IMR-90 (cell line): ENCODE measurements at regions not wholly inside any gene's neighbourhood (a gene's known extent, or its start where the extent isn't known, plus 50 kb on each side); places are given as distances from the start of the nearest gene placed in this dataset.

ENCODE experiments used
- ATAC-seq: fragments of 200-7000 bp; cut with Tn5 transposase; 2 replicates; pipeline ENCODE4 v1.9.1; 2020; ENCODE audit warnings: low read depth, mild to moderate bottlenecking, moderate library complexity
- BruUV-seq: library from RNA; stranded (reverse); fragments of 400-500 nt; replicated peaks from 2 replicates; lab custom pipeline; 2021; lab: Mats Ljungman, UMichigan
- CTCF ChIA-PET: fragments of 300-600 bp; formaldehyde crosslinking; extraction: SDS; loops from one replicate; lab custom pipeline; 2021; ENCODE audit warnings: antibody characterized with exemption; lab: Yijun Ruan, JAX
- POLR2A ChIA-PET: fragments of 300-600 bp; sonication (Branson Sonifier 250); formaldehyde crosslinking; loops from one replicate; lab custom pipeline; 2022; ENCODE audit warnings: antibody characterized with exemption; ENCODE audit not compliant: unreplicated experiment; lab: Charles Lee
- DNase-seq: peaks from one replicate; pipeline ENCODE4 v3.0.0; 2013
- H2AFZ ChIP-seq: replicated peaks from 2 replicates; pipeline ENCODE3; 2013; ENCODE audit warnings: low read length, mild to moderate bottlenecking; ENCODE audit not compliant: poor library complexity
- H2AK5ac ChIP-seq: 2 replicates; pipeline ENCODE4 v1.6.1; 2013; ENCODE audit warnings: low read depth, low read length, inconsistent platforms
- H2AK9ac ChIP-seq: replicated peaks from 2 replicates; pipeline ENCODE3; 2013; ENCODE audit warnings: mild to moderate bottlenecking, low read depth, low read length, moderate library complexity; ENCODE audit not compliant: poor library complexity
- H2BK120ac ChIP-seq: 2 replicates; pipeline ENCODE4 v1.6.1; 2013; ENCODE audit warnings: low read depth, low read length, inconsistent platforms
- H2BK15ac ChIP-seq: 3 replicates; pipeline ENCODE4 v1.6.1; 2013; ENCODE audit warnings: low read depth, low read length, inconsistent platforms
- H2BK20ac ChIP-seq: 2 replicates; pipeline ENCODE4 v1.6.1; 2013; ENCODE audit warnings: low read depth, mild to moderate bottlenecking, inconsistent platforms, low read length, moderate library complexity
- H2BK5ac ChIP-seq: 2 replicates; pipeline ENCODE4 v1.6.1; 2013; ENCODE audit warnings: mild to moderate bottlenecking, low read depth, low read length, inconsistent platforms; ENCODE audit not compliant: poor library complexity, severe bottlenecking
- H3K14ac ChIP-seq: replicated peaks from 2 replicates; pipeline ENCODE4 v1.6.1; 2013; ENCODE audit warnings: low read depth, low read length, inconsistent platforms
- H3K18ac ChIP-seq: 2 replicates; pipeline ENCODE4 v1.6.1; 2013; ENCODE audit warnings: low read depth, low read length, control low read depth
- H3K23ac ChIP-seq: 2 replicates; pipeline ENCODE4 v1.6.1; 2013; ENCODE audit warnings: low read depth, low read length, inconsistent platforms
- H3K27ac ChIP-seq: 2 replicates; pipeline ENCODE4 v1.5.1; 2013; ENCODE audit warnings: mild to moderate bottlenecking, control low read depth, low read length; ENCODE audit not compliant: insufficient read depth
- H3K27me3 ChIP-seq: 2 replicates; pipeline ENCODE4 v1.6.1; 2013; ENCODE audit warnings: low read length; ENCODE audit not compliant: control insufficient read depth, insufficient read depth
- H3K36me3 ChIP-seq: 2 replicates; pipeline ENCODE4 v1.6.1; 2013; ENCODE audit warnings: low read length, mixed read lengths; ENCODE audit not compliant: control insufficient read depth, insufficient read depth
- H3K4ac ChIP-seq: 2 replicates; pipeline ENCODE4 v1.6.1; 2013; ENCODE audit warnings: low read depth, low read length, inconsistent platforms
- H3K4me1 ChIP-seq: 2 replicates; pipeline ENCODE4 v1.6.1; 2013; ENCODE audit warnings: low read length, mixed read lengths; ENCODE audit not compliant: control insufficient read depth, insufficient read depth
- H3K4me2 ChIP-seq: 2 replicates; pipeline ENCODE4 v1.6.1; 2013; ENCODE audit warnings: low read depth, mild to moderate bottlenecking, control low read depth, low read length, moderate library complexity
- H3K4me3 ChIP-seq: 2 replicates; pipeline ENCODE4 v1.5.1; 2013; ENCODE audit warnings: low read depth, mild to moderate bottlenecking, control low read depth, low read length, moderate library complexity; ENCODE audit not compliant: insufficient read depth
- H3K56ac ChIP-seq: 2 replicates; pipeline ENCODE4 v1.6.1; 2013; ENCODE audit warnings: low read length, inconsistent platforms; ENCODE audit not compliant: insufficient read depth; ENCODE audit errors: extremely low read depth
- H3K79me1 ChIP-seq, 2 experiments: 2 replicates each; pipeline ENCODE4 v1.6.1; 2013; ENCODE audit warnings: low read length in 2 of 2, inconsistent platforms in 1 of 2, low read depth in 1 of 2
- H3K9ac ChIP-seq: 2 replicates; pipeline ENCODE4 v1.6.1; 2013; ENCODE audit warnings: low read depth, low read length, control low read depth
- H3K9me1 ChIP-seq: 2 replicates; pipeline ENCODE4 v1.6.1; 2013; ENCODE audit warnings: low read length, inconsistent platforms; ENCODE audit not compliant: insufficient read depth
- H3K9me3 ChIP-seq: 2 replicates; pipeline ENCODE4 v1.6.1; 2013; ENCODE audit warnings: low read length; ENCODE audit not compliant: control insufficient read depth, insufficient read depth
- H4K20me1 ChIP-seq: 2 replicates; pipeline ENCODE4 v1.6.1; 2013; ENCODE audit warnings: low read length, inconsistent platforms; ENCODE audit not compliant: insufficient read depth
- H4K5ac ChIP-seq: 2 replicates; pipeline ENCODE4 v1.6.1; 2013; ENCODE audit warnings: mild to moderate bottlenecking, low read depth, low read length, control low read depth
- H4K8ac ChIP-seq, 2 experiments: 2 replicates each; pipeline ENCODE4 v1.6.1; 2013; ENCODE audit warnings: low read depth in 2 of 2, low read length in 2 of 2, control low read depth in 1 of 2, inconsistent platforms in 1 of 2
- H4K91ac ChIP-seq: 2 replicates; pipeline ENCODE4 v1.6.1; 2013; ENCODE audit warnings: low read depth, low read length, inconsistent platforms; ENCODE audit not compliant: insufficient read depth
- USF2 ChIP-seq: fragments of 150-350 bp; IDR thresholded peaks from 2 replicates; pipeline ENCODE4 v1.6.1; 2017; ENCODE audit warnings: mild to moderate bottlenecking, antibody characterized with exemption, low read length, low read depth
- WGBS, 2 experiments: methylation state at CpG; one replicate each; pipeline versions ENCODE4 v1.1.5 to v1.1.7; 2013; ENCODE audit warnings: missing lambda C conversion rate in 2 of 2; ENCODE audit not compliant: insufficient read length in 1 of 2; ENCODE audit errors: extremely low coverage in 2 of 2; 5-methylcytosine and 5-hydroxymethylcytosine counted together
- dilution Hi-C: fragments of 300-500 bp; cut with HindIII; formaldehyde crosslinking; loops from one replicate; pipeline ENCODE4 v1.14.3; 2018; ENCODE audit warnings: low sequenced_read_pairs; ENCODE audit not compliant: unreplicated experiment
- in situ Hi-C: fragments of 300-500 bp; cut with MboI; formaldehyde crosslinking; loops from 3 replicates; pipeline ENCODE4 v1.14.3; 2019; ENCODE audit warnings: low sequenced_read_pairs, inconsistent platforms, mixed read lengths
- intact Hi-C: fragments of 100-400 bp; cut with micrococcal nuclease; formaldehyde crosslinking; loops from 2 replicates; pipeline ENCODE4 v1.10.0; 2022

GRCh38 chr1:221067721-221068120 is 188.5 kb downstream of the HLX start:
- Histone ChIP-seq H2AK5ac (no peak overlapping the region), H3K9ac (no peak overlapping the region), H3K27ac (no peak overlapping the region), H3K56ac (no peak overlapping the region), H4K20me1 (no peaks in the 10 kb centered on the region), H3K27me3 (no peaks in the 10 kb centered on the region), H3K36me3 (no peaks in the 10 kb centered on the region; the same call in 1 of the 2 replicates), H3K4me3 (no peak overlapping the region), H2BK20ac (no peak overlapping the region), H3K9me3 (no peaks in the 10 kb centered on the region), H3K9me1 (no peaks in the 10 kb centered on the region), H4K8ac (no peak overlapping the region), H2BK5ac (no peak overlapping the region), H2BK15ac (no peak overlapping the region), H2AK9ac (no peak overlapping the region), H3K18ac (no peak overlapping the region), H3K4me1 (no peaks in the 10 kb centered on the region), H2AFZ (no peak overlapping the region), H3K79me1 (no peaks in the 10 kb centered on the region), H3K4me2 (no peak overlapping the region), H4K5ac (no peak overlapping the region), H3K14ac (no peak overlapping the region), H4K91ac (no peak overlapping the region), H3K23ac (no peak overlapping the region), H2BK120ac (no peak overlapping the region), H3K4ac (no peak overlapping the region)
- WGBS, 2 experiments, result no CpG with 5 or more reads among the region's 2 CpGs
- no peak for TF ChIP-seq USF2
- no TSS peak for BruUV-seq
- intact Hi-C loops (no loop called here), in situ Hi-C loops (no loop called here), dilution Hi-C loops (no loop called here)
- ChIA-PET CTCF (interaction anchor here (0.7 kb wide), 1 partner anchor 285 kb away, joined by 3 read pairs; no protein-coding TSS in a partner anchor), POLR2A (no interaction called here)
- DNase-seq (peak; percentile 21), ATAC-seq (no peak)
